ENCODE measurements at regions not wholly inside any gene's neighbourhood (a gene's known extent, or its start where the extent isn't known, plus 50 kb on each side); places are given as distances from the start of the nearest gene placed in this dataset.

DNA sequence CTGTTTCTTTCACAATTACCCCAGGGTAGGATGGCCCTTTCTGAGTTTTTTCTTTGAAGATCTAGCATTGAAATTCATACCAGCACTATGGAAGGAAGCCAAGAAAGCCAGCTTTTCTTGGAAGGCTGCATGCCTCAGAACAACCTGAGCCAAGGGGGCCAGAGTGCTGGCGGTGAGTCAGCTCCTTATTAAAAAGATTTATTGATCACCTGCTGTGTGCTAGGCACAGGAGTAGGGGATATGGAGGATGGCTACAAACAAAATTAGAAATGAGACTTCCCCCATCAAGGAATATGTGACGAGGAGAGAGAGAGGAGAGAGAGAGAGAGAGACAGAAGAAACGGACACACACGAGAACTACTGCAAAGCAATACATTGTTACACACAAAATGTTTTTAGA lies 184.6 kb upstream of the PUM3 start:
- Histone ChIP-seq H3K79me2 (ENCODE audit: insufficient read depth, low read length) (no peaks in the 10 kb centered on the region), H3K9me3 (ENCODE audit: control insufficient read depth in 1 of 2, insufficient read depth in 1 of 2, low read depth in 1 of 2, low read length in 2 of 2) (no peaks in the 10 kb centered on the region), H4K20me1 (ENCODE audit: insufficient read depth) (no peaks in the 10 kb centered on the region), H3K4me2 (ENCODE audit: low read length) (no peak overlapping the region), H3K27me3 (ENCODE audit: insufficient read depth, low read length) (peaks cover 63% of the 10 kb centered on the region), H3K27ac (ENCODE audit: low read depth, low read length) (no peak overlapping the region), H3K9me2 (ENCODE audit: insufficient read depth) (no peaks in the 10 kb centered on the region), H3K4me1 (ENCODE audit: control insufficient read depth in 1 of 2, insufficient read depth in 2 of 2, low read length in 2 of 2) (no peaks in the 10 kb centered on the region), H3K4me3 (replicated peaks in 1 of 2; ENCODE audit: low read depth in 1 of 2, low read length in 2 of 2) (no peak overlapping the region), H2AFZ (ENCODE audit: low read depth, low read length, poor library complexity, severe bottlenecking) (no peak overlapping the region), H3K36me3 (ENCODE audit: control insufficient read depth in 1 of 2, insufficient read depth in 2 of 2, low read length in 2 of 2) (no peaks in the 10 kb centered on the region), H3K9ac (ENCODE audit: low read length) (no peak overlapping the region)
- CTCF ChIA-PET, result no interaction called here
- POLR2A ChIA-PET, result no interaction called here
- TF ChIP-seq POLR2A (IDR thresholded peaks at IDR 0.05; ENCODE audit: borderline replicate concordance, extremely low read depth, insufficient read depth, insufficient read length) (no peak), SP1 (IDR thresholded peaks at IDR 0.05; ENCODE audit: low read depth) (no peak), ZFX (IDR thresholded peaks at IDR 0.05) (no peak), RAD21 (IDR thresholded peaks at IDR 0.05; ENCODE audit: low read depth) (no peak), EZH2phosphoT487 (IDR thresholded peaks at IDR 0.05; ENCODE audit: borderline replicate concordance) (no peak), TCF7L2 (IDR thresholded peaks at IDR 0.05; ENCODE audit: borderline replicate concordance, extremely low read depth, insufficient read depth, insufficient read length) (no peak), SIN3A (IDR thresholded peaks at IDR 0.05; ENCODE audit: low read depth) (no peak), CEBPB (IDR thresholded peaks at IDR 0.05; ENCODE audit: low read depth) (no peak), EZH2 (IDR thresholded peaks at IDR 0.05) (no peak), JUND (IDR thresholded peaks at IDR 0.05) (no peak), POLR2AphosphoS5 (IDR thresholded peaks at IDR 0.05; ENCODE audit: low read depth, low read length) (no peak), SRF (IDR thresholded peaks at IDR 0.05; ENCODE audit: low read depth) (no peak), FOSL1 (IDR thresholded peaks at IDR 0.05; ENCODE audit: low read depth) (no peak)
- TF ChIP-seq, protein P1, sequence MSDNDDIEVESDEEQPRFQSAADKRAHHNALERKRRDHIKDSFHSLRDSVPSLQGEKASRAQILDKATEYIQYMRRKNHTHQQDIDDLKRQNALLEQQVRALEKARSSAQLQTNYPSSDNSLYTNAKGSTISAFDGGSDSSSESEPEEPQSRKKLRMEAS (IDR thresholded peaks at IDR 0.05), result no peak
- ATAC-seq (no peak), DNase-seq (ENCODE audit: low read depth, low spot score) (no peak)
- RAD21 ChIA-PET (ENCODE audit: low non-redundant PET in 1 of 2, low total read pairs in 2 of 2, uncharacterized antibody in 2 of 2, unreplicated experiment in 2 of 2), result no interaction called here
- no TSS peak for BruUV-seq (replicated peaks)
- intact Hi-C loops (cut with micrococcal nuclease), result no loop called here

DNA sequence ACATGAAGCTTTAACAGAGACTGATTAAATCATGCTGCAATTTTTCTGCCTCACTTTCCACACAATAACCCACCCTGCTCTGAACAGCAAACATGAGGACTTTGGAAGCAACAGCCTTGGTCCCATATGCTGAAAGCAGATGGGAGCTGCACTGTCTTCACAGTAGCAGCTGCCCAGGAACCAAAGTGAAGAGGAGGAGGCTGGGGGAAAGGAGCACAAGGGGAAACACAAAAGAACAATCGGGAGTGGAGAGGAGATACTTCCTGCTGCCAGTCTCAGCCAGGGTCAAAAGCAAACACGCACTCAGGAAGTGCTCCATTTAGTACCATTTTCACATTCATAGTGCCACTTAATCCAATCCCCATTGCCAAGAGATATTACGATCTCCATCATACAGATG lies 183.3 kb upstream of the PUM3 start:
- ATAC-seq, result no peak
- H3K79me2 ChIP-seq (ENCODE audit: insufficient read depth, low read length), result no peaks in the 10 kb centered on the region
- intact Hi-C loops (cut with micrococcal nuclease), result no loop called here
- H3K4me3 ChIP-seq (replicated peaks in 1 of 2; ENCODE audit: low read depth in 1 of 2, low read length in 2 of 2), result no peak overlapping the region
- ChIA-PET CTCF (no interaction called here), POLR2A (no interaction called here), RAD21 (ENCODE audit: low non-redundant PET in 1 of 2, low total read pairs in 2 of 2, uncharacterized antibody in 2 of 2, unreplicated experiment in 2 of 2) (no interaction called here)
- BruUV-seq (replicated peaks), result no TSS peak
- H3K9me3 ChIP-seq (ENCODE audit: control insufficient read depth in 1 of 2, insufficient read depth in 1 of 2, low read depth in 1 of 2, low read length in 2 of 2), result no peaks in the 10 kb centered on the region
- H4K20me1 ChIP-seq (ENCODE audit: insufficient read depth), result no peaks in the 10 kb centered on the region
- H3K4me1 ChIP-seq (ENCODE audit: control insufficient read depth in 1 of 2, insufficient read depth in 2 of 2, low read length in 2 of 2), result no peaks in the 10 kb centered on the region
- no peak for DNase-seq (ENCODE audit: low read depth, low spot score)
- H3K4me2 ChIP-seq (ENCODE audit: low read length), result no peak overlapping the region
- TF ChIP-seq, protein P2, sequence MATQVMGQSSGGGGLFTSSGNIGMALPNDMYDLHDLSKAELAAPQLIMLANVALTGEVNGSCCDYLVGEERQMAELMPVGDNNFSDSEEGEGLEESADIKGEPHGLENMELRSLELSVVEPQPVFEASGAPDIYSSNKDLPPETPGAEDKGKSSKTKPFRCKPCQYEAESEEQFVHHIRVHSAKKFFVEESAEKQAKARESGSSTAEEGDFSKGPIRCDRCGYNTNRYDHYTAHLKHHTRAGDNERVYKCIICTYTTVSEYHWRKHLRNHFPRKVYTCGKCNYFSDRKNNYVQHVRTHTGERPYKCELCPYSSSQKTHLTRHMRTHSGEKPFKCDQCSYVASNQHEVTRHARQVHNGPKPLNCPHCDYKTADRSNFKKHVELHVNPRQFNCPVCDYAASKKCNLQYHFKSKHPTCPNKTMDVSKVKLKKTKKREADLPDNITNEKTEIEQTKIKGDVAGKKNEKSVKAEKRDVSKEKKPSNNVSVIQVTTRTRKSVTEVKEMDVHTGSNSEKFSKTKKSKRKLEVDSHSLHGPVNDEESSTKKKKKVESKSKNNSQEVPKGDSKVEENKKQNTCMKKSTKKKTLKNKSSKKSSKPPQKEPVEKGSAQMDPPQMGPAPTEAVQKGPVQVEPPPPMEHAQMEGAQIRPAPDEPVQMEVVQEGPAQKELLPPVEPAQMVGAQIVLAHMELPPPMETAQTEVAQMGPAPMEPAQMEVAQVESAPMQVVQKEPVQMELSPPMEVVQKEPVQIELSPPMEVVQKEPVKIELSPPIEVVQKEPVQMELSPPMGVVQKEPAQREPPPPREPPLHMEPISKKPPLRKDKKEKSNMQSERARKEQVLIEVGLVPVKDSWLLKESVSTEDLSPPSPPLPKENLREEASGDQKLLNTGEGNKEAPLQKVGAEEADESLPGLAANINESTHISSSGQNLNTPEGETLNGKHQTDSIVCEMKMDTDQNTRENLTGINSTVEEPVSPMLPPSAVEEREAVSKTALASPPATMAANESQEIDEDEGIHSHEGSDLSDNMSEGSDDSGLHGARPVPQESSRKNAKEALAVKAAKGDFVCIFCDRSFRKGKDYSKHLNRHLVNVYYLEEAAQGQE (IDR thresholded peaks at IDR 0.05; ENCODE audit: low read depth), result no peak
- no peaks in the 10 kb centered on the region for H3K9me2 ChIP-seq (ENCODE audit: insufficient read depth)
- H3K27me3 ChIP-seq (ENCODE audit: insufficient read depth, low read length), result peaks cover 65% of the 10 kb centered on the region
- no peaks in the 10 kb centered on the region for H3K36me3 ChIP-seq (ENCODE audit: control insufficient read depth in 1 of 2, insufficient read depth in 2 of 2, low read length in 2 of 2)
- H2AFZ ChIP-seq (ENCODE audit: low read depth, low read length, poor library complexity, severe bottlenecking), result no peak overlapping the region
- no peak overlapping the region for H3K27ac ChIP-seq (ENCODE audit: low read depth, low read length)
- H3K9ac ChIP-seq (ENCODE audit: low read length), result no peak overlapping the region

Measured in HCT116 (cell line).